ENCODE measurements at regions not wholly inside any gene's neighbourhood (a gene's known extent, or its start where the extent isn't known, plus 50 kb on each side); places are given as distances from the start of the nearest gene placed in this dataset.

DNA sequence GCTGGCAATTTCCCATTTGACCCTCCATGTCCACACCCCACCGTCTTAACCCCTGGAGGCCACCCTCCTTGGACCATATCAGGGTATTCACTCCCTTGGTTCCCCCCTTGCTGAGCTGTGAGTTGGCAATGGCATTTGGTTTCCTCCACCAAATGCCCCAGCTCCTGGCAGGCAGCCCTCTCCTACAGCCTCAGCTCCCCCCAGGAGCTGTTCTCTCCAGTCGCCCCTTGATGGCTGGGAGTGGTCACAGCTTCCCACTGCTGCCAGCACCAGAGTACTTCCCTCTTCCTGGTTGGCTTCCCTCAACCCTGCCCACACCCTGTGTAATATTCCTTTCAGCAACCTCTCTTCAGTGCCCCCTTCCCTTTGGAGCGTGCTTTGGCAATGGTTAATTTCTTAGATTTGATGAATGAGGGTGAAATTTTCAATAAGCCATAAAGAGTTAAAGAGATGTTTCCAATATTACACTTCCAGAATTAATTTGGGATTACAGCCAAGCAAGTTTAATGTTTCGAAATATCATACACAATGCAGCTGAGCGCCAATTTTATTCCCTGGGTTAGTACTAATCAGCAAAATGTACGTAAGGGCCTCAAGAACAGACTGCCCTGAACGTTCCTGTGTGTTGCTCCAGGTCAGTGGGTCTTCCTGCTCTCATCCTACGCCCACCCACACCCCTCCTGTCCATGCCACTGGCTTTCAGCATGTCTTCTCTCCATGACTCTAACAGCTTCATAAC is 207.1 kb upstream of the NFE2L3 start:
- FAIRE-seq (no peak), DNase-seq (peak in 3 of 6 donors; percentile 46 to 63 (median 48)), ATAC-seq (peak; percentile 6 to 27 (median 15))
- H3K36me3 ChIP-seq = no peaks in the 10 kb centered on the region
- no peak overlapping the region for H3K4me3 ChIP-seq
- 26 to 29% methylated on average over 8 of the region's 8 CpGs for WGBS, 2 donors
- no peaks in the 10 kb centered on the region for H3K27me3 ChIP-seq
- H3K27ac ChIP-seq = peak overlapping the region; percentile 6 to 95 (median 60)
- intact Hi-C loops (cut with DNase I) = no loop called here
- peaks cover 0 to 9% (median 0%) of the 10 kb centered on the region in 3 donors for H3K4me1 ChIP-seq
- TF ChIP-seq, protein P1, sequence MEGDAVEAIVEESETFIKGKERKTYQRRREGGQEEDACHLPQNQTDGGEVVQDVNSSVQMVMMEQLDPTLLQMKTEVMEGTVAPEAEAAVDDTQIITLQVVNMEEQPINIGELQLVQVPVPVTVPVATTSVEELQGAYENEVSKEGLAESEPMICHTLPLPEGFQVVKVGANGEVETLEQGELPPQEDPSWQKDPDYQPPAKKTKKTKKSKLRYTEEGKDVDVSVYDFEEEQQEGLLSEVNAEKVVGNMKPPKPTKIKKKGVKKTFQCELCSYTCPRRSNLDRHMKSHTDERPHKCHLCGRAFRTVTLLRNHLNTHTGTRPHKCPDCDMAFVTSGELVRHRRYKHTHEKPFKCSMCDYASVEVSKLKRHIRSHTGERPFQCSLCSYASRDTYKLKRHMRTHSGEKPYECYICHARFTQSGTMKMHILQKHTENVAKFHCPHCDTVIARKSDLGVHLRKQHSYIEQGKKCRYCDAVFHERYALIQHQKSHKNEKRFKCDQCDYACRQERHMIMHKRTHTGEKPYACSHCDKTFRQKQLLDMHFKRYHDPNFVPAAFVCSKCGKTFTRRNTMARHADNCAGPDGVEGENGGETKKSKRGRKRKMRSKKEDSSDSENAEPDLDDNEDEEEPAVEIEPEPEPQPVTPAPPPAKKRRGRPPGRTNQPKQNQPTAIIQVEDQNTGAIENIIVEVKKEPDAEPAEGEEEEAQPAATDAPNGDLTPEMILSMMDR (IDR thresholded peaks at IDR 0.05) = no peak
- H3K9me3 ChIP-seq = no peaks in the 10 kb centered on the region

DNA sequence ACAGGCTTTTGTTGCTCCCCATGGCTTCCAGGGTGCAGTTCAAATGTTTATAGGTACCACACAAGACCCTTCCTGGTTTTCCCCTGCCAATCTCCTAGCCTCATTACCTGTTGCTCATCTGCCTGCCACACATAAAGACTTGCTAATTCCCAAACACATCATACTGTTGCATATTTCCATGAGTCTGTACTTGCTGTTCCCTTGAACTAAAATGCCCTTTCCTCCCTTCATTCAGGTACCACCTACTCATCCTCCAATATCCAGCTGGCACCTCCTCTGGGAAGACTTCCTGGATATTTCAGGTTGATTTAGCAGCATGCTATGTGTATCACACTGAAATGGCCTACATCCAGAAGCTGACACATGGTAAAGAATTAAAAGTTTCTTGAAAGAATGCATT is 206.4 kb upstream of the NFE2L3 start:
- Histone ChIP-seq H3K4me3 (no peak overlapping the region), H3K27me3 (no peaks in the 10 kb centered on the region), H3K9me3 (no peaks in the 10 kb centered on the region), H3K27ac (peak overlapping the region; percentile 28 to 95 (median 86)), H3K36me3 (no peaks in the 10 kb centered on the region), H3K4me1 (peaks cover 0 to 9% (median 0%) of the 10 kb centered on the region in 3 donors)
- no peak for FAIRE-seq
- intact Hi-C loops (cut with DNase I) = no loop called here
- ATAC-seq = peak in 2 of 4 donors; percentile 0 to 3
- DNase-seq = no peak
- TF ChIP-seq, protein P1 (IDR thresholded peaks at IDR 0.05) = no peak

DNA sequence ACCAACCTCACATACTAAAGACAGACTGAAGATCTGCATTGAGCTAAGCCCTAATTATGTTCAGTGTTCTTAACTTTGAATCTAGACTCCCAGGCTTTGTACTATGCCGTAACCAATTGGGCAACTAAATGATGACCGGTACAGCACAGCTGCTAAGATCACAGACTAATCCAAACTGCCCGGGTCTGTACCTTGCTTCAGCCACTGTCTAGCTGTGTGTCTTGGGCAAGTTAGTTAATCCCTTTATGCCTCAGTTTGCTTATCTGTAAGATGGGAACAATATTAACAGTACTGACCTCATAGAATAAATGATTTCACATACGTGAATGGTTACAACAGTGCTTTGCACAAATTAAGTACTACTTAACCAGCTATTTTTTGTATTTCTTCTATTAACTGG is 205.8 kb upstream of the NFE2L3 start:
- H3K27ac ChIP-seq = peak overlapping the region; percentile 25 to 95 (median 86)
- intact Hi-C loops (cut with DNase I) = no loop called here
- peak in 2 of 6 donors; percentile 48 to 51 for DNase-seq
- TF ChIP-seq, protein P1 (IDR thresholded peaks at IDR 0.05) = no peak
- H3K36me3 ChIP-seq = no peaks in the 10 kb centered on the region
- 35 to 46% methylated on average over 4 of the region's 4 CpGs for WGBS, 2 donors
- no peaks in the 10 kb centered on the region for H3K9me3 ChIP-seq
- H3K4me3 ChIP-seq = no peak overlapping the region
- ATAC-seq = peak; percentile 20 to 35 (median 24)
- no peak for FAIRE-seq
- H3K27me3 ChIP-seq = no peaks in the 10 kb centered on the region
- H3K4me1 ChIP-seq = peaks cover 0 to 9% (median 0%) of the 10 kb centered on the region in 3 donors

DNA sequence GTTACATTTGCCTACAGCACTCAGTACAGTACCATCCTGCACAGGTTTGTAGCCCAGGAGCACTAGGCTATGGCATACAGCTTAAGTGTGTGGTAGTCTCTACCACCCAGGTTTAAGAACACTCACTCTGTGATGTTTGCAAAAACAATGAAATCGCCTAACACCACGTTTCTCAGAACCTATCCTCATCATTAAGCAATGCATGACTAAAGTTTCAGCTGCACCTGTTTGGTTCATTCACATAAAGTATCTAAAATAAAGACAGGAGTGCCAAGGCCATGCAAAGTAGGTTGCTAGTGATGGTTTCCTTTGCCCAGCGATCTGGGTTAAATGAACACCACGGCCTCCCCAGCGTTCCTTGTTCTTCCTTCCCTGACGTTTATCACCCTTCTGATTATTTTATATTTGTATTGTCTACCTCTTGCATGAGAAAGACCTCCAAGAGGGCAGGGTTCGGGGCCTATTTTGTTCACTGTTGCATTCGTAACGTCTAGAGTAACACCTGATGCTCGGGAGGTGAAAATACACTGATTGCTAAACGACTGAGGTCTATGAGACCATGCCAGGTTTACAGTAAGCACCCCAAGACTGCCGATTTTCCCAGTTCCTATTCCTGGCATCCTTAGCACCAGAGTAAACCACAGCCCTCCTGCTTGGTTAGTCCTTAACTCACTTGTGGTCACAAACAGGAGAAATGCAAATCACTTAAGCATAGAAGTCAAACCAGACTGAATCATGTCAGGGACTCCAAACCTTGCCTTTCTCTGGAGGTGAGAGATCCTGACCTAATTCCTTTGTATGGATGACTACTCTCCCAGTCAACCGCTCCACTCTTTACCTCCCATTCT is 204.1 kb upstream of the NFE2L3 start:
- Histone ChIP-seq H3K4me3 (peak overlapping the region in 3 of 4 donors; percentile 35 to 87 (median 80)), H3K4me1 (peaks cover 0 to 9% (median 0%) of the 10 kb centered on the region in 3 donors), H3K9me3 (no peaks in the 10 kb centered on the region), H3K27me3 (no peaks in the 10 kb centered on the region), H3K27ac (peak overlapping the region; percentile 80 to 95 (median 87)), H3K36me3 (no peaks in the 10 kb centered on the region)
- TF ChIP-seq, protein P1 (IDR thresholded peaks at IDR 0.05) = no peak
- FAIRE-seq = no peak
- 40 to 42% methylated on average over 13 of the region's 13 CpGs for WGBS, 2 donors
- peak in 2 of 6 donors; percentile 37 to 39 for DNase-seq
- ATAC-seq = peak in 2 of 4 donors; percentile 0 to 2
- intact Hi-C loops (cut with DNase I) = no loop called here
